HEK293T (cell line): ENCODE measurements at regions not wholly inside any gene's neighbourhood (a gene's known extent, or its start where the extent isn't known, plus 50 kb on each side); places are given as distances from the start of the nearest gene placed in this dataset.

Experiments used
- CTCF ChIA-PET: fragments of 350-600 bp; formaldehyde crosslinking; extraction: SDS; loops from one replicate; lab custom pipeline; 2021; ENCODE audit warnings: antibody characterized with exemption, inconsistent platforms; lab: Yijun Ruan, JAX
- POLR2A ChIA-PET: fragments of 350-600 bp; formaldehyde crosslinking; extraction: SDS; loops from one replicate; lab custom pipeline; 2020; ENCODE audit warnings: antibody characterized with exemption, inconsistent platforms; lab: Yijun Ruan, JAX
- DNase-seq: peaks from one replicate; pipeline ENCODE4 v3.0.0; 2012; ENCODE audit warnings: mixed read lengths; ENCODE audit errors: extremely low spot score
- ARNT ChIP-seq: fragments of 450-650 bp; IDR thresholded peaks from 2 replicates; pipeline ENCODE4 v1.6.1; 2017; ENCODE audit warnings: mild to moderate bottlenecking
- BHLHE40 ChIP-seq: fragments of 450-650 bp; IDR thresholded peaks from 2 replicates; pipeline ENCODE4 v1.6.1; 2016; ENCODE audit warnings: mild to moderate bottlenecking, moderate library complexity, borderline replicate concordance
- CTBP1 ChIP-seq: fragments of 450-650 bp; IDR thresholded peaks from 2 replicates; pipeline ENCODE4 v1.6.1; 2016; ENCODE audit warnings: borderline replicate concordance
- ELF4 ChIP-seq: fragments of 450-650 bp; IDR thresholded peaks from 2 replicates; pipeline ENCODE4 v1.6.1; 2017; ENCODE audit warnings: antibody characterized with exemption
- FOXA1 ChIP-seq: fragments of 450-650 bp; IDR thresholded peaks from 2 replicates; pipeline ENCODE4 v1.6.1; 2016; ENCODE audit warnings: mild to moderate bottlenecking
- FOXK2 ChIP-seq: fragments of 450-650 bp; IDR thresholded peaks from 2 replicates; pipeline ENCODE4 v1.6.1; 2016; ENCODE audit warnings: mild to moderate bottlenecking
- FOXM1 ChIP-seq: fragments of 450-650 bp; IDR thresholded peaks from 2 replicates; pipeline ENCODE4 v1.6.1; 2017; ENCODE audit warnings: mild to moderate bottlenecking, borderline replicate concordance
- HDGF ChIP-seq: fragments of 450-650 bp; IDR thresholded peaks from 2 replicates; pipeline ENCODE4 v1.6.1; 2017; ENCODE audit warnings: antibody characterized with exemption, borderline replicate concordance
- L3MBTL2 ChIP-seq: fragments of 450-650 bp; conservative IDR thresholded peaks from 2 replicates; pipeline ENCODE4 v1.6.1; 2016; ENCODE audit warnings: mild to moderate bottlenecking
- LEF1 ChIP-seq: fragments of 450-650 bp; IDR thresholded peaks from 2 replicates; pipeline ENCODE4 v1.6.1; 2017; ENCODE audit warnings: mild to moderate bottlenecking, borderline replicate concordance
- NFRKB ChIP-seq: fragments of 450-650 bp; IDR thresholded peaks from 2 replicates; pipeline ENCODE4 v1.6.1; 2016; ENCODE audit warnings: mild to moderate bottlenecking, moderate library complexity
- PKNOX1 ChIP-seq: fragments of 450-650 bp; IDR thresholded peaks from 2 replicates; pipeline ENCODE4 v1.6.1; 2016
- SP1 ChIP-seq: fragments of 450-650 bp; IDR thresholded peaks from 2 replicates; pipeline ENCODE4 v1.6.1; 2017
- SUZ12 ChIP-seq: fragments of 450-650 bp; IDR thresholded peaks from 2 replicates; pipeline ENCODE4 v1.6.1; 2016; ENCODE audit warnings: mild to moderate bottlenecking
- TARDBP ChIP-seq: fragments of 450-650 bp; IDR thresholded peaks from 2 replicates; pipeline ENCODE4 v1.6.1; 2016
- ZNF384 ChIP-seq: fragments of 450-650 bp; IDR thresholded peaks from 2 replicates; pipeline ENCODE4 v1.6.1; 2016

- TF ChIP-seq BHLHE40 (no peak), LEF1 (no peak), SUZ12 (no peak), L3MBTL2 (no peak)
- ChIA-PET POLR2A (no interaction called here), CTCF (interaction anchor here (0.6 kb wide), 1 partner anchor 535 kb away, joined by 3 read pairs; no protein-coding TSS in a partner anchor)
- DNase-seq, result no peak
Observed at GRCh38 chr11:116694349-116694725, 78.5 kb downstream of the BUD13 start.

GRCh38 chr11:116693593-116694348 lies 79.0 kb downstream of the BUD13 start:
- POLR2A ChIA-PET, result no interaction called here
- no peak for DNase-seq
- CTCF ChIA-PET, result interaction anchor here (0.6 kb wide), 1 partner anchor 535 kb away, joined by 3 read pairs; no protein-coding TSS in a partner anchor
- no peak for TF ChIP-seq FOXM1
- TF ChIP-seq LEF1, result no peak
- no peak for TF ChIP-seq NFRKB
- no peak for TF ChIP-seq ZNF384
- TF ChIP-seq TARDBP, result no peak
- no peak for TF ChIP-seq ARNT
- TF ChIP-seq ELF4, result no peak
- no peak for TF ChIP-seq CTBP1

GRCh38 chr11:116693102-116693570 lies 79.7 kb downstream of the BUD13 start:
- ChIA-PET POLR2A (no interaction called here), CTCF (no interaction called here)
- DNase-seq, result no peak
- TF ChIP-seq TARDBP (no peak), NFRKB (no peak), SP1 (no peak), ZNF384 (no peak), HDGF (no peak), PKNOX1 (no peak), ARNT (no peak), L3MBTL2 (no peak), BHLHE40 (no peak), FOXK2 (no peak), ELF4 (no peak), SUZ12 (no peak), LEF1 (no peak), FOXA1 (no peak), CTBP1 (no peak), FOXM1 (no peak)

GRCh38 chr11:116692318-116693101 lies 80.3 kb downstream of the BUD13 start:
- CTCF ChIA-PET, result no interaction called here
- POLR2A ChIA-PET, result no interaction called here
- TF ChIP-seq PKNOX1, result no peak
- TF ChIP-seq FOXM1, result no peak
- no peak for TF ChIP-seq ZNF384
- no peak for DNase-seq

GRCh38 chr11:116691771-116692177 lies 81.0 kb downstream of the BUD13 start:
- TF ChIP-seq L3MBTL2 (no peak), ZNF384 (no peak), SP1 (no peak), TARDBP (no peak), FOXA1 (no peak), NFRKB (no peak), CTBP1 (no peak), ELF4 (no peak), HDGF (no peak), LEF1 (no peak), PKNOX1 (no peak), ARNT (no peak), SUZ12 (no peak), FOXM1 (no peak), BHLHE40 (no peak), FOXK2 (no peak)
- peak; percentile 81 for DNase-seq
- POLR2A ChIA-PET, result no interaction called here
- CTCF ChIA-PET, result interaction anchor here (0.6 to 1.3 kb wide), 4 partner anchors 10 to 463 kb away, joined by 3 to 4 read pairs (median 3); no protein-coding TSS in a partner anchor

- TF ChIP-seq CTBP1 (no peak), PKNOX1 (no peak), FOXA1 (no peak), NFRKB (no peak), LEF1 (no peak)
- ChIA-PET POLR2A (no interaction called here), CTCF (interaction anchor here (1.3 kb wide), 1 partner anchor 12 kb away, joined by 4 read pairs; no protein-coding TSS in a partner anchor)
- no peak for DNase-seq
Observed at GRCh38 chr11:116690611-116691010, 82.2 kb downstream of the BUD13 start.
